HG03103 (cell line): ENCODE measurements at regions not wholly inside any gene's neighbourhood (a gene's known extent, or its start where the extent isn't known, plus 50 kb on each side); places are given as distances from the start of the nearest gene placed in this dataset.

ENCODE experiments used
- ATAC-seq: cut with Tn5 transposase; IDR thresholded peaks from one replicate; pipeline ENCODE4 v1.9.1; 2021; ENCODE audit warnings: low read depth; ENCODE audit not compliant: unreplicated experiment

DNA sequence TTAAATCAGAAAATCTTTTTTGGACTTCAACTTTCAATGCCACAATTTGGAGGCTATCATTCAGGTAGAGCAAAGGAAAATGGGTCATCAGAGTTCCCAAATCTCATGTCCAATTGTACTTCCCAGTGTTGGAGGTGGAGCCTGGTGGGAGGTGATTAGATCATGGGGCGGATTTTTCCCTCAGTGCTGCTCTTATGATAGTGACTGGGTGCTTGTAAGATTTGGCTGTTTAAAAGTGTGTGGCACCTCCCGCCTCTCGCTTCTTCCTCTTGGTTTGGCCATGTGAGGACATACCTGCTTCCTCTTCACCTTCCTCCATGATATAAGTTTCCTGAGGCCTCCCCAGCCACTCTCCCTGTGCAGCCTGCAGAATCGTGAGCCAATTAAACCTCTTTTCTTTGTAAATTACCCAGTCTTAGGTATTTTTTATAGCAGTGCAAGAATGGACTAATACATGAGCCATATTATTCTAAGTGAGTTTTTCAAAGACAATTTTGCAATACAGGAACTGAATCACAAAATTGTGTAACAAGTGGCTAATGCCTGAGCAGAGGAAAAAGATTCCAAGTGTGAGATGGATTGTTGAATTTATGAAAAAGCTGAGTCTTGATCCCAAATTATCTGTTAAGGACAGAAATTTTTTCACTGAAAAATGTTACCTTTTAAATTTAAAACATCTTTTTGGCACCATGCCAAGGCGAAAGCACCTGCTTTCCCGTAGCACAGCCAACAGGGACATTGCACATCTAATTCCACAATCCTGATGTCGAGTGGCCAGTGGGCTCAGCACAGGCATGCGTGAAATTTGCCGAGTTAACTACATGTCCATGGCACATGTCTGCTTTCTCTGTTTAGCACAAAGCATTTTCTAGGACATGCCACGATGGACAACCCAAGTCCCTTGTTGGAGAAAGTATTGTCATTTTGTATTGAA, 150.9 kb downstream of the COL6A3 start:
- no peak for ATAC-seq

DNA sequence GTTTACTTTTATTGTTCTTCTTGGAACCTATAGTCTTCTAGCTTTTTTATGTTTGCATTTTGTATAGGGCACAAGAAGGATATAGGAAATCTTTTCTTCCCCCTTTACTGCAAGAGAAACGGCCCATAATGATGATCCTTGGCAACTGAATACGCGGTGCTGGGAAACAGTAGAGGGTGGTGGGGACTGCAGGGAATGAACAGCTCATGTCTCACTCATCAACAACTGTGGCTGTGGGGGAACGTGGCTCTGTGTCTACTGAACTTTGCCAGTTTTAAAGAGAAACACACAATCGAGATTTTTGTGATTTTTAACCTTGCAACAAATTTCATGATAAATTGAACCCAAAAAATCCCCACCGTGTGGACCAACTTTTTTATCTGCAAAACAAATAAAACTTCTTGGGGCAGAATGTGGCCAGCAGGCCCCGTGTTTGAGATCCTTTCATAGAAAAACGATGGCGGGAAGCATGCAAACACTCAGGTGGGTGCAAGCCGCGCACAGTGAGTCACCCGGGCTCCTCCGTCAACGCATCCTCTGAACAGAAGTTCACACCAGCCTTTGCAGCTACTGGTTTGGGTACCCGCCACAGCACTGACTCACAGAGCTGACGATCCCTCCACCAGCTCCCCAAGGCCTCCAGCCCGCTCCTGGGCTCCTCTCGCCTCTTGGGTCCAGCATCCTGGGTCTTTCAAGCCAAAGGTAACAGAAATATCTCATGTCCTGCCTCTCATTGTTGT, 149.3 kb downstream of the COL6A3 start:
- no peak for ATAC-seq

DNA sequence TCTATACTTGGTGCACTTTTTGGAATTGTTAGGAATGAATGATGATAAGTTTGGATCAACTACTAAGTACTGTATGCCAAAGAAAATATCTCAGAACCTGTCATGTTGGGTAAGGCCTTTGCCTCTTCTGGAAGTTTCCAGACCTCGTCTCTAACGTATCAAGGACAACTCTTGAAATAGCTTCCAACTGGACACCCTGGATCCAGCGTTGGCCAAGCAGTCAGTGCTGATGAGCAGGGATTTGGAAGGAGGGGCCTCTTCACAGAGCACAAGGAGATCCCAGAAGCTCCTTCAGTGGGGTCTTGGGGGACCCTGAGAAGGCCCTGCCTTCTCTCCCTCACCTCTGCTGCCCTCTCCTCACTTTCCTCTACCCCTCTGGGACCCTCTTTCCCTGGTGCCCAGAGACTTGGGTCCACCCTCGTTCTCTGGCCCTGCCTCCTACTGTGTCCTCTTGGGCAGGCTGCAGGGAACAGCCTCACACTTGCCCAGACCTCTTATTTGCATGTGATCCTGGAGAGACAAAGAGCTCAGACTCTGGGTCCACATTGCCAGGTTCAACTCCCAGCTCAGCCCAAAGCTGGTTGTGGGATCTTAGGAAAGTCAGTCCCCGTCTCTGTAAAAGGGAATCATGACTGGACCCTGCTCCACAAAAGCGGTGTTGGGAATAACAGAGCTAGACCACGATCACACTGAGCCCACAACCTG, 145.8 kb downstream of the COL6A3 start:
- ATAC-seq, result no peak

DNA sequence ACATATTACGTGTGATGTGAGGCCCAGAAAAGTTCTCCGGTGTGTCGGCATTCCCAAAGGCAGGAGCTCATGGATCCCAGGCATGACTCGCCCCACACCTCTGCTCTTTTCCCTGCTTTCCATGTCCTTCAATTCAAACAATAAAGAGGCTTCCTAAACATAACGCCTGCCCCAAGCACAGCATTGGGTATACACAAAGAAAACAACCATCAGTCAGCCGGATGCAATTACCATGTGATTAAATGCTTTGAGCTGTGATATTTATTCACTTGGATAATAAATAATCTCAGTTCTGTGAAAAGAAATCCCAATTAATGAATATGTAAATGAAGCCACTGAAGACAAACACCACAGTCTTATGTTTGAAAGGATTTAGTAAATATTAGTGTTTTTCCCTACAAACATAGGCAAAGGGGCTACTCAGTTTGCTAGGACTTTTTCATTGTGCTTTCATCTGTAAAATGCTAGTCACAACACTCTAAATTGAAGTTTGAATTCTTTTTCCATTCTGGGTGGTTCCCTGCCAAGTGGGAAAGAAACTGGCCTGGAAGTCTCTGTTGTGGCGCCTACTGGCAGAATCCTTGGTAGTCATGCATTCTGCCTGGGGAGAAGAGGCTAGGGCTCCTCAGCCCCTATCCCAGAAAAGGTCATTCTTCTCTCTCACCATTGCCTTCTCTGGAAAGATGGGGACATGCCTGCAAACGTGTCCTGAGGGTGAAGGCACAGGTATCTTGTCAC, 144.7 kb downstream of the COL6A3 start:
- no peak for ATAC-seq

DNA sequence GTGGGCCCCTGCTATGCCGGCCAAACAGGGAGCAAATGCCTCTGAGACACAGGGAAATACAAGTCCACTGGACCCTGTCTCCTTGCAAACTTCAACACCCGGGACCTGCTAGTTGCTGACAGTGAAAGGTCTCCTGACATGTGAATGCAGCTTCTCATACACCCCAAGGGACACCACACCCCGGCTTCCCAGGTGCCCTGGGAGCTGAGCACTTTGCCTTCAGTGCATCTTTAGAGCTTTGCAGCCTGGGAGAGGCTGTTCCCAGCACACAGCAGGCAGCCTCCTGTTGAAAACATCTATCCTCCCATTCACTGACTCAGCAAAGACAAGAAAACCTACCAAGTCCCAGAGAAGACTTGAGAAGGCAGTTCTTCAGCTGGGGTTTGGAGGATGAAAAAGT, 143.4 kb downstream of the COL6A3 start:
- ATAC-seq, result no peak

DNA sequence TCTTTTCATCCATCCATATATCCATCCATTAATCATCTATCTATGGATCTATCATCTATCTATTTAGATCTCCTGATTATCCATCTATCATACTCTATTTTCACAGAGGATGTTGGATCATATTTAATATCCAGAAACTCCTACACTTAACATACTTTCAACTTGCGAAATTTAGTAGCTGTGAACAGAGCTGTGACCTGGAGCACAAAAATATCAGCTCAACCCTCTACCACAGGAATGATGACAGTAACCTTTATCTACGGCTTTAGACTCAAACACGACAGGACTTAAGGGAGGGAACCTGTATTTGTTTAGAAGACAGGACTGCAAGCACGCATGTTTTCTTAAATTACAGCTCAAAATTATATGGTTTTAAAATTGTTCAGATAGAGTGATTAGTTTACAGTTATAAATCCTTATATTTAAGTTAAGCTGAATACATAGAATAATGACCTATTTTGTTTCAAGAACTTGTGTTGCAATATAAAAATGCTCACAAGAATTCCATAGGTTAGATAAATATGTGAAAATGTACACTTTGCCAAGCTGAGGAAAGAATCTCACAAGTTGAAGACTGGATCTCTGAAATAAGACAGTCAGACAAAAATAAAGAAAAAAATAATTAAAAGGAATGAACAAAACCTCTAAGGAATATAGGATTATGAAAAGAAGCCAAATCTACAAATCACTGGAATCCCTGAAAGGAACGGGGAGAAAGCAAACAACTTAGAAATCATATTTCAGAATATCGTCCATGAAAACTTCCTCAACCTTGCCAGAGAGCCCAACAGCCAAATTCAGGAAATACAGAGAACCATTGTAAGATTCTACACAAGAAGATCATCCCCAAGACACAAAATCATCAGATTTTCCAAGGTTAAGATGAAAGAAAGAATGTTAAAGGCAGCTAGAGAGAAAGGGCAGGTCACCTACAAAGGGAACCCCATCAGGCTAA, 142.0 kb downstream of the COL6A3 start:
- no peak for ATAC-seq
